ENCODE measurements at regions not wholly inside any gene's neighbourhood (a gene's known extent, or its start where the extent isn't known, plus 50 kb on each side); places are given as distances from the start of the nearest gene placed in this dataset.

DNA sequence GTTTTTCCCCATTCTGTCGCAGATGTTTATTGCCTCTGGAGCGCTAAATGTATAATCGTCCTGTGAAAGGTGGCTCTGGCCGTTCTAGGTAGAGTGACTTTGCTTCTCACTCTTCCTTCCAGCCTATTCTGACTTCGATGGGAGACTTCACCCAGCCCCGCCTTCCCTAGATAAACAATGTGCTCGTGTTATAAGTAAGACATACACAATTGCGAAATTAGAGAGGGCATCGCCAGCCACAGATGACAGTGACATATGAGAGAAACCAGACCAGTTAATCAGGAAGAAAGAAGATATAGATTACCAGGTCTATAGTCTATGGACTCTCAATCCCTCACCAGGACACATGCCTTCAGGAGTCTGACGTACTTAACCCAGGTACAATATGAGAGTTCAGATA lies 1050.5 kb upstream of the AUTS2 start:
- TF ChIP-seq NFE2L2 (IDR thresholded peaks at IDR 0.05; ENCODE audit: low read depth, low read length), result no peak
- TF ChIP-seq, protein P1, sequence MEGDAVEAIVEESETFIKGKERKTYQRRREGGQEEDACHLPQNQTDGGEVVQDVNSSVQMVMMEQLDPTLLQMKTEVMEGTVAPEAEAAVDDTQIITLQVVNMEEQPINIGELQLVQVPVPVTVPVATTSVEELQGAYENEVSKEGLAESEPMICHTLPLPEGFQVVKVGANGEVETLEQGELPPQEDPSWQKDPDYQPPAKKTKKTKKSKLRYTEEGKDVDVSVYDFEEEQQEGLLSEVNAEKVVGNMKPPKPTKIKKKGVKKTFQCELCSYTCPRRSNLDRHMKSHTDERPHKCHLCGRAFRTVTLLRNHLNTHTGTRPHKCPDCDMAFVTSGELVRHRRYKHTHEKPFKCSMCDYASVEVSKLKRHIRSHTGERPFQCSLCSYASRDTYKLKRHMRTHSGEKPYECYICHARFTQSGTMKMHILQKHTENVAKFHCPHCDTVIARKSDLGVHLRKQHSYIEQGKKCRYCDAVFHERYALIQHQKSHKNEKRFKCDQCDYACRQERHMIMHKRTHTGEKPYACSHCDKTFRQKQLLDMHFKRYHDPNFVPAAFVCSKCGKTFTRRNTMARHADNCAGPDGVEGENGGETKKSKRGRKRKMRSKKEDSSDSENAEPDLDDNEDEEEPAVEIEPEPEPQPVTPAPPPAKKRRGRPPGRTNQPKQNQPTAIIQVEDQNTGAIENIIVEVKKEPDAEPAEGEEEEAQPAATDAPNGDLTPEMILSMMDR (conservative IDR thresholded peaks at IDR 0.05; ENCODE audit: low read depth, low read length), result no peak
- TF ChIP-seq MAFK (IDR thresholded peaks at IDR 0.05; ENCODE audit: low read depth, low read length), result no peak
- TF ChIP-seq BHLHE40 (IDR thresholded peaks at IDR 0.05; ENCODE audit: low read depth, low read length), result no peak
- no peak for TF ChIP-seq POLR2A (IDR thresholded peaks at IDR 0.05; ENCODE audit: low read depth, low read length)

Data from IMR-90 (cell line).